Choroid plexus epithelial cell (primary cell): ENCODE measurements at regions not wholly inside any gene's neighbourhood (a gene's known extent, or its start where the extent isn't known, plus 50 kb on each side); places are given as distances from the start of the nearest gene placed in this dataset.

ENCODE experiments used
- DNase-seq: peaks from one replicate; pipeline ENCODE4 v3.0.0-alpha.2; 2010; ENCODE audit warnings: low read depth
- H3K4me3 ChIP-seq: 2 replicates; pipeline ENCODE4 v1.5.1; 2011; ENCODE audit warnings: low read depth, mild to moderate bottlenecking, control low read depth, low read length, moderate library complexity
- TF ChIP-seq, protein P1 (sequence below): conservative IDR thresholded peaks from 2 replicates; pipeline ENCODE4 v1.5.1; 2011; ENCODE audit warnings: low read depth, mild to moderate bottlenecking, control low read depth, inconsistent platforms, low read length, moderate library complexity

DNA sequence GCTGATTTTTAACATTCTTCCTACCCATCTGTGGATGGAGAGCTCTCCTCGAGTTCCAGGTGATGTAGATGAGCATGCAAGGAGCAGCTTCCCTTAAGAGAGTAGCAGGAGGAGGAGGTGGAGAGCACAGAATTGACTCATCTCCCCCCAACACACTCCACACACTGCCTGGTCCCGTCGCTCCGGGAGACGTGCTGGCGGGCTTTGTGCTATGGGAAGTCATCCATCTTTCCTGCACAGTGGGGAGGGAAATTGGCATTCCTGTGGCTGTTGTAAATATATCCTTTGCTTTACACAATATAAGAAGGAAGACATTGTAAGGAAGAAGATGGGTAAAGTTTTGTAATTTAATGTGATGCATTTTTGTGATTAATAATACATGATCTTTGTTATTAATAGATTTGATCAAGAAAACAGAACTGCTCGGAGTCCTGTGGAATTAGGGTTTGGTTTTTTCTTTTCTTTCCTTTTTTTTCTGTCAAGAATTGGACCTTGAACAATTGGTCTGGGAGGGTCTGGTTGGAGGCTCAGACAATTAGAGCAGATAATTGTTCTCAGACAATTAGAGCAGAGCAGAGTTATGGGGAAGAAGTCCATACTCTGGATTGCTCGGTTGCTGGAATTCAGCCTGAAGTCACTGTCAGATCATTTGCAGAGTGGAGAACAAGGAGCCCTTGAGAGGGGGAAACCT lies 297.8 kb downstream of the GADD45G start:
- DNase-seq = no peak
- TF ChIP-seq, protein P1, sequence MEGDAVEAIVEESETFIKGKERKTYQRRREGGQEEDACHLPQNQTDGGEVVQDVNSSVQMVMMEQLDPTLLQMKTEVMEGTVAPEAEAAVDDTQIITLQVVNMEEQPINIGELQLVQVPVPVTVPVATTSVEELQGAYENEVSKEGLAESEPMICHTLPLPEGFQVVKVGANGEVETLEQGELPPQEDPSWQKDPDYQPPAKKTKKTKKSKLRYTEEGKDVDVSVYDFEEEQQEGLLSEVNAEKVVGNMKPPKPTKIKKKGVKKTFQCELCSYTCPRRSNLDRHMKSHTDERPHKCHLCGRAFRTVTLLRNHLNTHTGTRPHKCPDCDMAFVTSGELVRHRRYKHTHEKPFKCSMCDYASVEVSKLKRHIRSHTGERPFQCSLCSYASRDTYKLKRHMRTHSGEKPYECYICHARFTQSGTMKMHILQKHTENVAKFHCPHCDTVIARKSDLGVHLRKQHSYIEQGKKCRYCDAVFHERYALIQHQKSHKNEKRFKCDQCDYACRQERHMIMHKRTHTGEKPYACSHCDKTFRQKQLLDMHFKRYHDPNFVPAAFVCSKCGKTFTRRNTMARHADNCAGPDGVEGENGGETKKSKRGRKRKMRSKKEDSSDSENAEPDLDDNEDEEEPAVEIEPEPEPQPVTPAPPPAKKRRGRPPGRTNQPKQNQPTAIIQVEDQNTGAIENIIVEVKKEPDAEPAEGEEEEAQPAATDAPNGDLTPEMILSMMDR = no peak
- H3K4me3 ChIP-seq = no peak overlapping the region

DNA sequence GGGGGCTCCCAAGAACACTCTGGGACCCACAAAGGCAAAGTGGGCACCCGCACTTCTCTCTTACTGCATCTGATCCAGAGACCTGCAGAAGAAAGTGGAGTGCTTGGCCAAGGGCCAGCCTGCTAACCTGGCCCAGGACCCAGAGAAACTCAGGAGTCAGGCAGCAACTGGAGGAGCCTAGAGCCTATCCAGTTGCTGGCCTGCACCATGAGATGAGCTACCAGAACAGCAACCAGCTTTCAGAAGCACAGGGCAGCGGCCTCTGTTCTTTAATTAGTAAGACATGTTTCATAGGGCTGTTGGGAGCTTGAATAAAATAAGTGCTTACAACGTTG lies 298.3 kb downstream of the GADD45G start:
- no peak overlapping the region for H3K4me3 ChIP-seq
- TF ChIP-seq, protein P1 = no peak
- DNase-seq = no peak

DNA sequence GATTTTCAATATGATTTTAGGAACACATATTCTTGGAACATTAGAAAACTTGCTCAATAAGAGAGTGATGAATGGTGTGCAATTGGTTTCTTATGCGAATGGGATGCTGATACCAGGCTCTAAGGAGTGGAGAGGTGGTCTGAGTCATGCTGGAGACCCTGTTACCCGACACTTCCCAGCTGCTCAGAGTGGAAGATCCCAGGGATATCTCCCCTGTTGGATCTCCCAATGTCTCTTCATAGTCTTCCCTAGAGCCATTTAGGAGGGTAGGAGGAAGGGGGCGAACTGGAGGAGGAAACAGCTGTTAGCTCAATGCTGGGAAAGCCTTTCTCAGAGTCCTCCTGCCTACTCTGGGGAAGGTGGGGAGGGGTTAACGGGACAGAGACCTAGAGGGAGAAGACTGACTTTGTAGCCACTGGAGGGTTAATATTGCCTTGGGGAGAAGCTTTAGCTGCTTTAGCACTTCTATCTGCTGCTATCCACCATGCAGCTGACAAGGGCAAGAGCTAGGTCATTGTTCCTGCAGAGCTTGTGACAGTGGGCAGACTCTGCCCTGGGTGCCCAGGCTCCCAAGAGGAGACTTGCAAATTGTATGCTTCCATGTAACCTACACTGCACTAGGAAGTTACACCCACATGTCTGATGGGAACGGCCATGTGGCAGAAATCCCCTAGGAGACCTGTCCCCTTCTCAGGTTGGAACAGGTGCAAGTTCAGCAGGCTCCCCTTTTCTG lies 301.0 kb downstream of the GADD45G start:
- TF ChIP-seq, protein P1 = no peak
- no peak overlapping the region for H3K4me3 ChIP-seq
- no peak for DNase-seq

DNA sequence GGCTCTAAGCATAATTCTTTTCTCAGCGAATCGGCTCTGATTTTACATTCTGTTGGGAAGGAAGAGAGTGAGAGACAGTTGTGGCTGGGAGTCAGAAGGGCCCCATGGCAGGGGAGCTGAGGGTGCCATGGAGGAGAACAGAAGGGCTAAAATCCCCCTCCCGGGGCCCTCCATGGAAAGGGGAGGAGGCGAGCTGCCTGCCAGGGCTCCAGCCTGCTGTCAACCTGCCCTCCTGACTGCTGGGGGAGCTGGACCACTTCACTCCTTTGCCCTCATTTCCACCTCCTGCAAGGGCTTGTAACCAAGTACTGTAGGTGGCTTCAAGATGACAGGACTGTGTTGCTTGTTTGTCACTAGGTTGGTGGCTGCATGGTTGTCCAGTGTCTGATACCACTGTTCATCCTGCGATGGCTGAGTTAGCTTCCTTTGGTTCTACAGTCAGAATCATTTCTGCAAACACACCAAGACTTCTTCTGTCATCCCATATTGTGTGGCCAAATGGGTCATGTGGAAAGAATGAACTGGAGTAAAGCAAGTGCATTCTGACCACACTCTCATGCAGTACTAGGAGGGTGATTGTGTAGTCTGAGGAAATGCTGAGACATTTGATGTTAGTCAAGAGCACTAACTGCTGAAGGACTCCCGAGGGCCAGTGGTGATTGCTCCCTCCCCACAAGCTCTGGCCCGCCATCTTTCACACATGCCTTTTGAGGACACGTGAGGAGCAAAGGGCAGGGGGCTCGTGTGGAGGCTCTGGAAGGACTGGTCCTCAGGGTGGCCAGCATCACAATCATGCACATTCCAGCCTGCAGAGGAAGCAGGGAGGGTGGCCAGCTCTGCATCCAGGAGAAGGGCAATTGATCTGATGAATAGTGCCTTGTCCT lies 307.2 kb downstream of the GADD45G start:
- no peak overlapping the region for H3K4me3 ChIP-seq
- no peak for DNase-seq
- TF ChIP-seq, protein P1 = no peak

DNA sequence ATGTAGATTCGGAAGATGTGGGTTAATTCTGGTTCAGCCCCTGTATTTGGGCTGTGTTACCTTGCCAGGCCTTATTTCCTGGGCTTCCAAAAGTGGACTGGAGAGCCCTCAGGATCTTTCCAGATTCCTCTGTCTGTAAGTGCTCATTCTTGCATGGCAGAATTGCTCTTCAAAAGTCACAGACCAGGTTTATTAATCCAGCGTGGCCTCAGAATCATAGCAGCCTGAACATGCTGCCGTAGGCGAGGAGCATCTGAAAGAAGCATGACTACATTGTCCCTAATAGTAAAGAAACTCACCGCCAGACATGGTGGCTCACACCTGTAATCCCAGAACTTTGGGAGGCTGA lies 307.8 kb downstream of the GADD45G start:
- no peak overlapping the region for H3K4me3 ChIP-seq
- TF ChIP-seq, protein P1 = no peak
- no peak for DNase-seq

DNA sequence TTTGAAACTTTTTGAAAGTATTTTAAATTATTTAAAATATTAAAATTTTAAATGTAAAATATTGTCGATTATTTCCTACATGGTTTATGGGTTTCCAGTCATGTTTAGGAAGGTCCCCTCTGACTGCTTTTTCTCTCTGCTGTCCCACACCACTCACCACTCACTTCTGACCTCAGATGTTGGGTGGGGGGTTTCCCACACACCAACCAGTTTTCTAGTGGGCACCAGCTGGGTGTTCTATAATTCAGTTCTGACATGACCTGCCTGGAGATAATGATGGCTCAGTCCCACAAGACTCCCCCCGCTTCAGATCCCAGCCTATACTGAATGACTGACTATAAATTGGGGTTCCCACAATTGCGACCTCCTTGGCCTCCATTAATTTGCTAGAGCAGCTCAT lies 310.4 kb downstream of the GADD45G start:
- TF ChIP-seq, protein P1 = no peak
- no peak overlapping the region for H3K4me3 ChIP-seq
- no peak for DNase-seq
